Stimulated activated CD8-positive, alpha-beta memory T cell treated with anti-CD3 and anti-CD28 coated beads, Interleukin-15, amount 100 ng/mL, for 1 hour (primary cell): ENCODE measurements at regions not wholly inside any gene's neighbourhood (a gene's known extent, or its start where the extent isn't known, plus 50 kb on each side); places are given as distances from the start of the nearest gene placed in this dataset.

ENCODE experiments used
- DNase-seq: peaks from one replicate; pipeline ENCODE4 v3.0.0-alpha.2; 2020; ENCODE audit warnings: low read depth

GRCh38 chr2:221353201-221353600 lies 218.9 kb downstream of the EPHA4 start:
- no peak for DNase-seq

- no peak for DNase-seq
These were observed 211.8 kb downstream of the EPHA4 start for GRCh38 chr2:221360312-221360711.

GRCh38 chr2:221360742-221361141 lies 211.4 kb downstream of the EPHA4 start:
- DNase-seq, result no peak

- no peak for DNase-seq
These were observed 210.5 kb downstream of the EPHA4 start for GRCh38 chr2:221361633-221362032.

GRCh38 chr2:221364672-221365071 lies 207.4 kb downstream of the EPHA4 start:
- DNase-seq, result no peak
